MM.1S (cell line): ENCODE measurements at regions not wholly inside any gene's neighbourhood (a gene's known extent, or its start where the extent isn't known, plus 50 kb on each side); places are given as distances from the start of the nearest gene placed in this dataset.

Experiments used
- EZH2 ChIP-seq: fragments of 300-600 bp; sonication (generic); optimal IDR thresholded peaks from 2 replicates; pipeline ENCODE3; 2017; ENCODE audit warnings: low read depth, mild to moderate bottlenecking, antibody characterized with exemption, low read length, mixed read lengths
- TF ChIP-seq, protein P1 (sequence below): fragments of 300-600 bp; sonication (generic); IDR thresholded peaks from 2 replicates; pipeline ENCODE4 v1.5.1; 2016; ENCODE audit warnings: antibody characterized with exemption, low read length, mixed read lengths

DNA sequence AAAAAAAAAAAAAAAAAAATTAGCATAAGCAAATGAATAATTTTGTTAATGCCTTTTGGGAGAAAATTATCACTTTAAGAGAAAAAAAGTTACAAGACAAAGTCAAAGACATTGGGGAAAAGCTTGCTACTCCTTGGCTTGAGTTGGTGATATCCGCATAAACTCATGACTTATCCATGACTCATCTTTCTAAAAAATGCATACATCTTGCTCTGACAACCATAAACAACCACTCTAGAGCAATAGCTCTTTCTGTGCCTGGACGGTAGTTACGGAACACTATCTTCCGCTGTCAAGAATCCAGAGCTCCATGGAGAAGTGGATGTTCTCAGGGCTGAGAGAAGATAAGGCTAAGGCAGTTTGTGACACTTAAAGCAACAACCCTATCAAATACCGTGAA is 281.1 kb upstream of the PFKP start:
- TF ChIP-seq, protein P1, sequence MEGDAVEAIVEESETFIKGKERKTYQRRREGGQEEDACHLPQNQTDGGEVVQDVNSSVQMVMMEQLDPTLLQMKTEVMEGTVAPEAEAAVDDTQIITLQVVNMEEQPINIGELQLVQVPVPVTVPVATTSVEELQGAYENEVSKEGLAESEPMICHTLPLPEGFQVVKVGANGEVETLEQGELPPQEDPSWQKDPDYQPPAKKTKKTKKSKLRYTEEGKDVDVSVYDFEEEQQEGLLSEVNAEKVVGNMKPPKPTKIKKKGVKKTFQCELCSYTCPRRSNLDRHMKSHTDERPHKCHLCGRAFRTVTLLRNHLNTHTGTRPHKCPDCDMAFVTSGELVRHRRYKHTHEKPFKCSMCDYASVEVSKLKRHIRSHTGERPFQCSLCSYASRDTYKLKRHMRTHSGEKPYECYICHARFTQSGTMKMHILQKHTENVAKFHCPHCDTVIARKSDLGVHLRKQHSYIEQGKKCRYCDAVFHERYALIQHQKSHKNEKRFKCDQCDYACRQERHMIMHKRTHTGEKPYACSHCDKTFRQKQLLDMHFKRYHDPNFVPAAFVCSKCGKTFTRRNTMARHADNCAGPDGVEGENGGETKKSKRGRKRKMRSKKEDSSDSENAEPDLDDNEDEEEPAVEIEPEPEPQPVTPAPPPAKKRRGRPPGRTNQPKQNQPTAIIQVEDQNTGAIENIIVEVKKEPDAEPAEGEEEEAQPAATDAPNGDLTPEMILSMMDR: no peak
- no peak for TF ChIP-seq EZH2
